Cardiac fibroblast (primary cell): ENCODE measurements at regions not wholly inside any gene's neighbourhood (a gene's known extent, or its start where the extent isn't known, plus 50 kb on each side); places are given as distances from the start of the nearest gene placed in this dataset.

Experiments
- DNase-seq, 2 donors: peaks; one replicate each; pipeline versions ENCODE4 v3.0.0 to v3.0.0-alpha.2; 2010; ENCODE audit warnings: low read depth in 2 of 2
- H3K4me3 ChIP-seq, 2 donors: replicated peaks in 1 of 2; 1 replicate in 1 of 2; 2 replicates in 1 of 2; pipeline ENCODE4 v1.5.1; 2011; ENCODE audit warnings: low read depth in 2 of 2, low read length in 2 of 2, mild to moderate bottlenecking in 2 of 2, moderate library complexity in 1 of 2
- TF ChIP-seq, protein P1 (sequence below): IDR thresholded peaks from one replicate; pipeline ENCODE4 v1.5.1; 2011; ENCODE audit warnings: low read depth, mild to moderate bottlenecking, low read length, inconsistent platforms

DNA sequence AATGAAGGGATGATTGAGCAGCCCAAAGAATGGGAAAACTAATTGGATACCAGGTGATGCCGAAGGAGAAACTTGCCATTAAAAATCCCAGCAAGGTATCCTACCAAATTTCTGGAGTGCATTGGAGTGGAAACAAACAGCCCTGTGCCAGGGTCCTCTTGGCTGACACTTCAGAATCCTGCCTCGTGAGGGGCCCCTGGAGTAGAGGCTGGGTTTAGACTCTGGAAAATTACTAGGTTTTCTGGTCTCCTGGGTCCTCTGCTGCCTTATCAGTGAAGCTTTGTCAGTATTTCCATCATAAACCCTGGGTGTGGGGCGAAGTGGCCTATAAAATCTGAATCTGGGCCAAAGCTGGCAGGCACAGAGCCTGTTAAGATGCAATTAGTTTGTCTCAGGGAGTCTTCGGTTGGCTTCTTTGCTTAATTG lies 289.2 kb upstream of the USP24 start:
- DNase-seq: peak in 1 of 2 donors; percentile 6
- TF ChIP-seq, protein P1, sequence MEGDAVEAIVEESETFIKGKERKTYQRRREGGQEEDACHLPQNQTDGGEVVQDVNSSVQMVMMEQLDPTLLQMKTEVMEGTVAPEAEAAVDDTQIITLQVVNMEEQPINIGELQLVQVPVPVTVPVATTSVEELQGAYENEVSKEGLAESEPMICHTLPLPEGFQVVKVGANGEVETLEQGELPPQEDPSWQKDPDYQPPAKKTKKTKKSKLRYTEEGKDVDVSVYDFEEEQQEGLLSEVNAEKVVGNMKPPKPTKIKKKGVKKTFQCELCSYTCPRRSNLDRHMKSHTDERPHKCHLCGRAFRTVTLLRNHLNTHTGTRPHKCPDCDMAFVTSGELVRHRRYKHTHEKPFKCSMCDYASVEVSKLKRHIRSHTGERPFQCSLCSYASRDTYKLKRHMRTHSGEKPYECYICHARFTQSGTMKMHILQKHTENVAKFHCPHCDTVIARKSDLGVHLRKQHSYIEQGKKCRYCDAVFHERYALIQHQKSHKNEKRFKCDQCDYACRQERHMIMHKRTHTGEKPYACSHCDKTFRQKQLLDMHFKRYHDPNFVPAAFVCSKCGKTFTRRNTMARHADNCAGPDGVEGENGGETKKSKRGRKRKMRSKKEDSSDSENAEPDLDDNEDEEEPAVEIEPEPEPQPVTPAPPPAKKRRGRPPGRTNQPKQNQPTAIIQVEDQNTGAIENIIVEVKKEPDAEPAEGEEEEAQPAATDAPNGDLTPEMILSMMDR: no peak
- H3K4me3 ChIP-seq: no peak overlapping the region

DNA sequence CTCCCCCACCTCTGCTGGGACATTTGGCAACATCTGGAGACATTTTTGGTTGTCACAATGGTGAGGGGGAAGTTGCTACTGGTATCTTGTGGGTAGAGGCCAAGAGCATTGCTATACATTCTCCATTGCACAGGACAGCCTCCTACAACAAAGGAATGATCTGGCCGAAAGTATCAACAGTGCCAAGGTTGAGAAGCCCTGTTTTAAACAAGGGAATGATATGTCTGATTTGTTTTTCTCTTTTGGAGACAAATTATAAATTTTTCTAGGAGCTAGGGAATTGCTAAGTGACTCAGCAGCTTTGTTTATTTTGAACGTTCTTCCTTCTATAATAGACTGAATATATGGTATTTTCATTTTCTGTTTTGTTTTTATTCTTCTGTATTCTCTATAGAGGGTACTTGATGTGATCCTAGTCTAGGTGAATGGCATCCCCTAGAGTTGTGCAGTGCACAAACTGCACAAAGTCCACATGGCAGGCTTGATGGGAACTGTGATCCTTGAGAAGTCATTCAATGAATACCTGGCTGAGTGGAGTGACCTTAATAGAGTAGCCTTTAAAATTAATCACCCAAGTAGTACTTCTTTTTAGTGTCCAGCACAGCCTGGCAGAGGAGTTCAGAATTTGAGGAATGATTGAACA lies 288.6 kb upstream of the USP24 start:
- TF ChIP-seq, protein P1: no peak
- H3K4me3 ChIP-seq: no peak overlapping the region
- DNase-seq: peak; percentile 14 to 17

GRCh38 chr1:55500601-55501000 lies 285.4 kb upstream of the USP24 start:
- TF ChIP-seq, protein P1: no peak
- no peak overlapping the region for H3K4me3 ChIP-seq
- DNase-seq: peak in 1 of 2 donors; percentile 39

GRCh38 chr1:55490547-55490946 lies 275.4 kb upstream of the USP24 start:
- DNase-seq: peak in 1 of 2 donors; percentile 46
- no peak overlapping the region for H3K4me3 ChIP-seq
- TF ChIP-seq, protein P1: no peak

- H3K4me3 ChIP-seq: no peak overlapping the region
- no peak for DNase-seq
- TF ChIP-seq, protein P1: no peak
Observed at GRCh38 chr1:55484173-55484572, 269.0 kb upstream of the USP24 start.

DNA sequence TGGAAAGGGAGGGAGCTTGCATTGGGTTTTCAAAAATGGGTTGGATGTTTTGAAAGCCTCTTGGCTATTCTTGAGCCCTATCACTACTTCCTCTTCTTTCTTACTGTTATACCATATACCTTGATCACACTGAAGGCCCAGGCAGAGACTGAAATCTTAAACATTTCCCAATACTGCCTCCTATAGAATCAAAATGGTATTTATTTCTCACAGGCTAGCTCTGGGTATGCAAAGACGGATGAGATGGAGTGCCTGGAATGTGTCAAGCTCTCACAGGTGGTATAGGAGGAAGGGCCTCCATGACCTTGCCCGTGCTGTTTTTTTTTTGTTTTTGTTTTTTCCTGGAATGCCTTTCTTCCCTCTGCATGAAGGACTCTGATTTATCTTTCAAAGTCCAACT lies 268.4 kb upstream of the USP24 start:
- no peak overlapping the region for H3K4me3 ChIP-seq
- TF ChIP-seq, protein P1: no peak
- no peak for DNase-seq

DNA sequence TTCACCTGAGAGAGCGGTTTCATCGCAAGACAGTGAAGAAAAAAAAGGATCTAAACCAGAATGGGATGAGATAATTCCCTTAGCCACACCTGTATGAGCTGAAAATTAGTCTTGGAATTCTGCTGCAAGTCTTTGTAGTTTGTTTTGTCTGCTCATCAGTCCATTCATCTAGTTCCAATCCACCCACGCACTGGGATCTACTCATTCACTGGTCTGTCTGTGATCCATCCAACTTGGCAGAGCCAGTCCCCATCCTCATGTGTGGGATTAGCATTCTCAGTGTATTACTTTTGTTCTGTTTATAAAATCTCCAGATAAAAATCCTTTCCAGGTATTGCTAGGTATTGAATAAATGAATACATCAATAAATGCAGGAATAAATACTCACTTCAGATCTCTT lies 266.5 kb upstream of the USP24 start:
- DNase-seq: no peak
- TF ChIP-seq, protein P1: no peak

More for the DNA sequence above, 266.5 kb upstream of the USP24 start:
- H3K4me3 ChIP-seq: no peak overlapping the region
